ENCODE measurements at regions not wholly inside any gene's neighbourhood (a gene's known extent, or its start where the extent isn't known, plus 50 kb on each side); places are given as distances from the start of the nearest gene placed in this dataset.

DNA sequence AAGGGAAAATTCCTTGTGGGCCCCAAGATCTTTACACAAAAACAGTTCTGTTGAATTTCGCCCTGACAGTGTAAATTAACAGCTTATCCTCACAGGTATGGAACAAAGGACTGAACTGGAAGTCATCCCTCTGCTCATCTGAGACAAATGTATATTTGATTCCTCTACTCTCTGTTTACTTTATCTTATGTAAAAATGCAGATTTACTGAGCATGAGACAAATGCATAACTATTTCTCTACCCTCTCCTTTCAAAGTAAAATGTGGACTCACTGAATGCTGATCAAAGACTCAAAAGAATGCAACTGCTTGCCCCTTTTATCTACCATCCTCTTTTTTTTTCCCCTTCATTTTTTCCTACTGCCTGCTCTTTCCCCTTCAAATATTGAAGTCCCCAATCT, 98.6 kb upstream of the CRBN start:
- H3K27me3 ChIP-seq (ENCODE audit: insufficient read depth, insufficient read length): no peaks in the 10 kb centered on the region
- no peaks in the 10 kb centered on the region for H3K4me1 ChIP-seq (ENCODE audit: insufficient read depth, insufficient read length)
- H3K36me3 ChIP-seq (ENCODE audit: insufficient read depth, insufficient read length, low read length): no peaks in the 10 kb centered on the region
- H3K4me3 ChIP-seq (ENCODE audit: insufficient read length, low read depth): no peak overlapping the region
- DNase-seq (ENCODE audit: low read depth, low spot score): no peak
- no peaks in the 10 kb centered on the region for H3K9me3 ChIP-seq (ENCODE audit: insufficient read depth, low read length)
- no peak overlapping the region for H3K9ac ChIP-seq (ENCODE audit: insufficient read length, low read depth)
- TF ChIP-seq ZNF274 (IDR thresholded peaks at IDR 0.05; ENCODE audit: low read depth, low read length): no peak
- TF ChIP-seq YY1 (IDR thresholded peaks at IDR 0.05; ENCODE audit: insufficient read depth, insufficient read length): no peak
- no peak for TF ChIP-seq SUZ12 (IDR thresholded peaks at IDR 0.05; ENCODE audit: extremely low read depth, insufficient read depth, insufficient read length)

DNA sequence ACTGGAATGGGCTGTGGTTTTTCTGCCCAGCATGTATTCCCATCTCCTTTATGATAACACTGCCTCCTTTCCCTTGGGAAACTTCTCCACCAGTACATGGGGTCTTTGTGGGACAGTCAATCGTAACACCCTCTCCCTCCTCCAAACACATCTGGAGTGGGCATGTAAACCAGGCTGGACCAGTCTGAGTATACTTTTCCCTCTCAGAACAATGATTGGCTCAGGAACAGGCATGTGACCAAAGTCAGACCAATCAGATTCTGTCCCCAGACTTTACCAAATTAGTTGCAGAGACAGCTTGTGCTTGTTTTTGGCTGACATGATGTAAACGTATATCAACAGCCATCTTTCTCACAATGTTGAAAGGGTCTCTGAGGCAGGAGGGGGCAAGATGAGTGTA, 97.1 kb upstream of the CRBN start:
- Histone ChIP-seq H3K27me3 (ENCODE audit: insufficient read depth, insufficient read length) (no peaks in the 10 kb centered on the region), H3K4me1 (ENCODE audit: insufficient read depth, insufficient read length) (no peaks in the 10 kb centered on the region), H3K4me3 (ENCODE audit: insufficient read length, low read depth) (no peak overlapping the region), H3K9me3 (ENCODE audit: insufficient read depth, low read length) (no peaks in the 10 kb centered on the region), H3K9ac (ENCODE audit: insufficient read length, low read depth) (no peak overlapping the region), H3K36me3 (ENCODE audit: insufficient read depth, insufficient read length, low read length) (no peaks in the 10 kb centered on the region)
- no peak for TF ChIP-seq YY1 (IDR thresholded peaks at IDR 0.05; ENCODE audit: insufficient read depth, insufficient read length)
- TF ChIP-seq ZNF274 (IDR thresholded peaks at IDR 0.05; ENCODE audit: low read depth, low read length): no peak
- no peak for TF ChIP-seq SUZ12 (IDR thresholded peaks at IDR 0.05; ENCODE audit: extremely low read depth, insufficient read depth, insufficient read length)
- no peak for DNase-seq (ENCODE audit: low read depth, low spot score)

DNA sequence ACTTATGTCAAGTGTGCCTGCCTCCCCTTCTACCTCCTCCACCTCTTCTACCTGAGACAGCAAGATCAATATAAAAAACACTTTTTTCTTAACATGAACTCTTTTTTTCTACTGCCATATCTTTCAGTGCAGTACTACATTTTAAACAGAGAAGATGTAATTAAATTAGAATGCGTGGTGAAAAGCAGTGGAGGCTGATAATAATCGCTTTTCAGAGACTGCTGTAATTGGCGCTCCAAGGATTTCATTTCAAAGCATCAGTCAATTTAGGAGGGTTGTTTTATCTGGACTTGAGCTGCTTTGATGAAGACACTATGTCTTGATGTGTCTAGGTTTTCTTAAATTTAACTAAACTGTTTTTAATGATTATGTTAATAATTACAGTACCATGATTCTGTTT, 85.3 kb upstream of the CRBN start:
- H3K27me3 ChIP-seq (ENCODE audit: insufficient read depth, insufficient read length): no peaks in the 10 kb centered on the region
- TF ChIP-seq YY1 (IDR thresholded peaks at IDR 0.05; ENCODE audit: insufficient read depth, insufficient read length): no peak
- no peak for TF ChIP-seq SUZ12 (IDR thresholded peaks at IDR 0.05; ENCODE audit: extremely low read depth, insufficient read depth, insufficient read length)
- no peak for TF ChIP-seq ZNF274 (IDR thresholded peaks at IDR 0.05; ENCODE audit: low read depth, low read length)
- no peak overlapping the region for H3K9ac ChIP-seq (ENCODE audit: insufficient read length, low read depth)
- H3K4me3 ChIP-seq (ENCODE audit: insufficient read length, low read depth): no peak overlapping the region
- DNase-seq (ENCODE audit: low read depth, low spot score): no peak
- no peaks in the 10 kb centered on the region for H3K4me1 ChIP-seq (ENCODE audit: insufficient read depth, insufficient read length)
- H3K36me3 ChIP-seq (ENCODE audit: insufficient read depth, insufficient read length, low read length): no peaks in the 10 kb centered on the region
- no peaks in the 10 kb centered on the region for H3K9me3 ChIP-seq (ENCODE audit: insufficient read depth, low read length)

DNA sequence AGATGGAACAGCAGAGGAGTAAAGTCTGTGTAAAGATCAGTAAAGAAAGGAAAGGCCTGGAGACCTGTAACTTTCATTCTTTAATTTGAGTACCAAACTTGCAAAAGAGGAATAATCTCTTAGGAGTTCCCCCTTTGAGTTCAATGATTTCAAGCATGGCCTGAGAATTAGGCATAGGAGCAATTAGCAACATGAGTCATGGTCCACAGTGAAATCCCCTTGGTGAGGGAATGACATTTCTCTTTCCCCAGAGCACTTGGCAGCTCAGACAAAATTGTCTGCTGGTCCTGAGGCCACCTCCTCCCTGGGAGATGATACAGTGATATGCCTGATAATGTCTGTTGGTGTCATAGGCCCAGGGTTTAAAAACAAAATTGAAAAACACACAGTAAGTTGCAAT, 81.4 kb upstream of the CRBN start:
- Histone ChIP-seq H3K27me3 (ENCODE audit: insufficient read depth, insufficient read length) (no peaks in the 10 kb centered on the region), H3K36me3 (ENCODE audit: insufficient read depth, insufficient read length, low read length) (no peaks in the 10 kb centered on the region), H3K9me3 (ENCODE audit: insufficient read depth, low read length) (no peaks in the 10 kb centered on the region), H3K4me1 (ENCODE audit: insufficient read depth, insufficient read length) (no peaks in the 10 kb centered on the region), H3K9ac (ENCODE audit: insufficient read length, low read depth) (no peak overlapping the region), H3K4me3 (ENCODE audit: insufficient read length, low read depth) (no peak overlapping the region)
- TF ChIP-seq SUZ12 (IDR thresholded peaks at IDR 0.05; ENCODE audit: extremely low read depth, insufficient read depth, insufficient read length): no peak
- TF ChIP-seq YY1 (IDR thresholded peaks at IDR 0.05; ENCODE audit: insufficient read depth, insufficient read length): no peak
- no peak for TF ChIP-seq ZNF274 (IDR thresholded peaks at IDR 0.05; ENCODE audit: low read depth, low read length)
- no peak for DNase-seq (ENCODE audit: low read depth, low spot score)

DNA sequence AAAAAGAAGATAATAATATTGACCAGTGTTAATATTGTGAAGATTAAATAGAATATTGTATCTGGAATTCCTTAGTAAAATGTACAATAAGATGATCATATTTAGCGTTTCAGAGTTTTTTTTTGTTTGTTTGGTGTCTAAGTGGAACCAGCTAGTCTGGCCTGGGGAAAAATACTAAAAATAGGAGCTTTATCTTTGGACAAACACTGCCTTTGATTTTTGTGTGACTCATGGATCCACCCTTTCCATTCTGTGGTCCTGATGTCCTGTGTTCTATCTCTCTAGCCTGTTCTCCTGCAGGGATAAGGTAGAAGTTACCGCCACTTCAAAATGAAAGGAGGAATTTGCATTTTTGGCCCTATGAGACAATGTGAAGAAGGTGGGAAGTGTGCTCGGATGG, 79.7 kb upstream of the CRBN start:
- DNase-seq (ENCODE audit: low read depth, low spot score): no peak
- Histone ChIP-seq H3K36me3 (ENCODE audit: insufficient read depth, insufficient read length, low read length) (no peaks in the 10 kb centered on the region), H3K27me3 (ENCODE audit: insufficient read depth, insufficient read length) (no peaks in the 10 kb centered on the region), H3K4me1 (ENCODE audit: insufficient read depth, insufficient read length) (no peaks in the 10 kb centered on the region), H3K9ac (ENCODE audit: insufficient read length, low read depth) (no peak overlapping the region), H3K4me3 (ENCODE audit: insufficient read length, low read depth) (no peak overlapping the region), H3K9me3 (ENCODE audit: insufficient read depth, low read length) (no peaks in the 10 kb centered on the region)
- TF ChIP-seq ZNF274 (IDR thresholded peaks at IDR 0.05; ENCODE audit: low read depth, low read length) (no peak), SUZ12 (IDR thresholded peaks at IDR 0.05; ENCODE audit: extremely low read depth, insufficient read depth, insufficient read length) (no peak), YY1 (IDR thresholded peaks at IDR 0.05; ENCODE audit: insufficient read depth, insufficient read length) (no peak)

DNA sequence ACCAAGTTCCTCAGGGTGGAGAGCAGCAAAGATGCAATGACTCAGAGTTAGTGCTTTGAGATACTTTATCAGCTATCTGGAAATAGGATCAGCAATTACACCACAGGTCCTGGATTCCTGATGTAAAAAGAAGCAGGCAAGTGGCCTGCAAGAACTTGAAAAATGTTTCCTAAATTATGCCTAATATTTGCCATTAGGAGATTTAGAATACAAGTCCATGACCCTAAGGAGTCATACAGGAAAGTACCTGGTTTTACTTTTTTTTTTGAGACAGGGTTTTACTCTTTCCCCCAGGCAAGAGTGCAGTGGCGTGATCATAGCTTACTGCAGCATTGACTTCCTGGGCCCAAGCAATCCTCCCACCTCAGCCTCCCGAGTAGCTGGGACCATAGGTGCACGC, 78.8 kb upstream of the CRBN start:
- TF ChIP-seq SUZ12 (IDR thresholded peaks at IDR 0.05; ENCODE audit: extremely low read depth, insufficient read depth, insufficient read length): no peak
- no peak for TF ChIP-seq YY1 (IDR thresholded peaks at IDR 0.05; ENCODE audit: insufficient read depth, insufficient read length)
- no peak for TF ChIP-seq ZNF274 (IDR thresholded peaks at IDR 0.05; ENCODE audit: low read depth, low read length)
- H3K4me1 ChIP-seq (ENCODE audit: insufficient read depth, insufficient read length): no peaks in the 10 kb centered on the region
- no peak for DNase-seq (ENCODE audit: low read depth, low spot score)
- no peak overlapping the region for H3K9ac ChIP-seq (ENCODE audit: insufficient read length, low read depth)
- no peaks in the 10 kb centered on the region for H3K27me3 ChIP-seq (ENCODE audit: insufficient read depth, insufficient read length)
- H3K36me3 ChIP-seq (ENCODE audit: insufficient read depth, insufficient read length, low read length): no peaks in the 10 kb centered on the region
- no peak overlapping the region for H3K4me3 ChIP-seq (ENCODE audit: insufficient read length, low read depth)
- H3K9me3 ChIP-seq (ENCODE audit: insufficient read depth, low read length): no peaks in the 10 kb centered on the region

DNA sequence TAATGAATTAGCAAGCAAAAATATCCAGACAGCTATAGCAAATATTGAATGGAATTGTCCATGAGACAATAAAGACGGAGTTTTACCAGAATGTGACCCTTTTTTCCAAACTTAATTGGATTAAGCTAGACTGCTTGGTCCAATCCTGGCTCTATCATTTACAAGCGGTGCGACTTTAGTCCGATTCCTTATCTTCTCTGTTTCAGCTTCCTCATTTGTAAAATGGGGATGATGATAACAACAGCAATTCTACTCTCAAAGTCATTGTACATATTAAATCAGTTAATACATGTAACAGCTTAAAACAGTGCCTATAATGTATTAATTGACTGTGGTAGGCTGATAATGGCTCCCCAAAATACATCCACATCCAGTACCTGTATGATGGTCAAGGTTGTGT, 62.1 kb upstream of the CRBN start:
- Histone ChIP-seq H3K4me3 (ENCODE audit: insufficient read length, low read depth) (no peak overlapping the region), H3K27me3 (ENCODE audit: insufficient read depth, insufficient read length) (no peaks in the 10 kb centered on the region), H3K9me3 (ENCODE audit: insufficient read depth, low read length) (peaks cover 7% of the 10 kb centered on the region; the same call in 1 of the 2 replicates), H3K4me1 (ENCODE audit: insufficient read depth, insufficient read length) (no peaks in the 10 kb centered on the region), H3K36me3 (ENCODE audit: insufficient read depth, insufficient read length, low read length) (no peaks in the 10 kb centered on the region), H3K9ac (ENCODE audit: insufficient read length, low read depth) (no peak overlapping the region)
- no peak for DNase-seq (ENCODE audit: low read depth, low spot score)
- TF ChIP-seq YY1 (IDR thresholded peaks at IDR 0.05; ENCODE audit: insufficient read depth, insufficient read length) (no peak), SUZ12 (IDR thresholded peaks at IDR 0.05; ENCODE audit: extremely low read depth, insufficient read depth, insufficient read length) (no peak), ZNF274 (IDR thresholded peaks at IDR 0.05; ENCODE audit: low read depth, low read length) (no peak)

DNA sequence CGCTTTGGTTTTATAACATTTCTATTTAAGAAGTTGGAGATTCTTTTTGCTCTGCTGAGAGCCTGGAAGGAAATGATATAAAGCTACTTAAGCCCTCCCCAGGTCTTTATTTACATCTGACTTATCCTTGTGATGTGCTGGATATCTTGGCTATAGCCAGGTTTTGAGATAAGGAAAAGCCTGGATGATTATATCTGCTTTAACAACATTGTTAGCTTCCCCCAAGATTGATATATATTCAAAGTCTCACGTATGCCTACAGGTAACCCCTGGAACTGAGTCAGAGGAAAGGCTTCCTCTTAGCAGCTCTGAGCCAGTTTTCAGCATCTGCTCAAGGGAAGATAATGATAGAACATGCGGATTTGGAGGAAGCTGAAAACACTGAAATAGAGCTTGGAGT, 61.5 kb upstream of the CRBN start:
- no peak overlapping the region for H3K4me3 ChIP-seq (ENCODE audit: insufficient read length, low read depth)
- H3K9ac ChIP-seq (ENCODE audit: insufficient read length, low read depth): no peak overlapping the region
- DNase-seq (ENCODE audit: low read depth, low spot score): no peak
- TF ChIP-seq SUZ12 (IDR thresholded peaks at IDR 0.05; ENCODE audit: extremely low read depth, insufficient read depth, insufficient read length) (no peak), YY1 (IDR thresholded peaks at IDR 0.05; ENCODE audit: insufficient read depth, insufficient read length) (no peak), ZNF274 (IDR thresholded peaks at IDR 0.05; ENCODE audit: low read depth, low read length) (no peak)
- no peaks in the 10 kb centered on the region for H3K36me3 ChIP-seq (ENCODE audit: insufficient read depth, insufficient read length, low read length)
- peaks cover 7% of the 10 kb centered on the region; the same call in 1 of the 2 replicates for H3K9me3 ChIP-seq (ENCODE audit: insufficient read depth, low read length)
- no peaks in the 10 kb centered on the region for H3K4me1 ChIP-seq (ENCODE audit: insufficient read depth, insufficient read length)
- no peaks in the 10 kb centered on the region for H3K27me3 ChIP-seq (ENCODE audit: insufficient read depth, insufficient read length)
